ENCODE measurements at regions not wholly inside any gene's neighbourhood (a gene's known extent, or its start where the extent isn't known, plus 50 kb on each side); places are given as distances from the start of the nearest gene placed in this dataset.

DNA sequence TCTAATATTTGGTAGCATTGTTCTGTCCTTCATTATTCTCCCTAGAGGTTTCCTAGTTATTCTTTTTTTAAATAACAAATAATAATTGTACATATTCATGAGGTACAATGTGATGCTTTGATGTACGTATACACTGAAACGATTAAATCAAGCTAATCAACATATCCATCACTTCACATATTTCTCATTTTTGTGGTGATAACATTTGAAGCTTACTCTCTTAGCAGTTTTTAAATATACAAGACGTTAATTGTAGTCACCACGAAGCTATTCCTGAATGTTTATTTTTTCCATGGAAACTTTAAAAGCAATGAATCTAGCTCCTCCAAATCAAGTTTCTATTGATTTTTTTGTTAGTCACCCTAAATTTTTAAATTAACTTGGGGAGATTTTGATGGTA lies 81.1 kb upstream of the PRNP start:
- Histone ChIP-seq H2AFZ (ENCODE audit: low read depth, low read length, severe bottlenecking) (no peak overlapping the region), H3F3A (ENCODE audit: insufficient read depth) (no peaks in the 10 kb centered on the region), H3K4me3 (ENCODE audit: insufficient read depth, low read length, poor library complexity, severe bottlenecking) (no peak overlapping the region), H3K9me2 (replicated peaks; ENCODE audit: insufficient read depth, low read length) (no peaks in the 10 kb centered on the region), H4K20me1 (ENCODE audit: low read depth, low read length) (no peaks in the 10 kb centered on the region), H3K4me2 (ENCODE audit: low read depth, low read length, poor library complexity, severe bottlenecking) (no peak overlapping the region), H3K27ac (ENCODE audit: low read depth, low read length) (no peak overlapping the region), H3K79me2 (ENCODE audit: insufficient read depth, low read length) (no peaks in the 10 kb centered on the region), H3K9ac (ENCODE audit: low read length) (no peak overlapping the region), H3K9me3 (ENCODE audit: insufficient read depth, low read length) (no peaks in the 10 kb centered on the region), H3K27me3 (ENCODE audit: low read length) (no peaks in the 10 kb centered on the region), H3K36me3 (ENCODE audit: low read length) (no peaks in the 10 kb centered on the region)
- TF ChIP-seq, protein P1, sequence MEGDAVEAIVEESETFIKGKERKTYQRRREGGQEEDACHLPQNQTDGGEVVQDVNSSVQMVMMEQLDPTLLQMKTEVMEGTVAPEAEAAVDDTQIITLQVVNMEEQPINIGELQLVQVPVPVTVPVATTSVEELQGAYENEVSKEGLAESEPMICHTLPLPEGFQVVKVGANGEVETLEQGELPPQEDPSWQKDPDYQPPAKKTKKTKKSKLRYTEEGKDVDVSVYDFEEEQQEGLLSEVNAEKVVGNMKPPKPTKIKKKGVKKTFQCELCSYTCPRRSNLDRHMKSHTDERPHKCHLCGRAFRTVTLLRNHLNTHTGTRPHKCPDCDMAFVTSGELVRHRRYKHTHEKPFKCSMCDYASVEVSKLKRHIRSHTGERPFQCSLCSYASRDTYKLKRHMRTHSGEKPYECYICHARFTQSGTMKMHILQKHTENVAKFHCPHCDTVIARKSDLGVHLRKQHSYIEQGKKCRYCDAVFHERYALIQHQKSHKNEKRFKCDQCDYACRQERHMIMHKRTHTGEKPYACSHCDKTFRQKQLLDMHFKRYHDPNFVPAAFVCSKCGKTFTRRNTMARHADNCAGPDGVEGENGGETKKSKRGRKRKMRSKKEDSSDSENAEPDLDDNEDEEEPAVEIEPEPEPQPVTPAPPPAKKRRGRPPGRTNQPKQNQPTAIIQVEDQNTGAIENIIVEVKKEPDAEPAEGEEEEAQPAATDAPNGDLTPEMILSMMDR (IDR thresholded peaks at IDR 0.05; ENCODE audit: insufficient read depth, low read length, poor library complexity, severe bottlenecking) = no peak
- TF ChIP-seq EZH2phosphoT487 (conservative IDR thresholded peaks at IDR 0.05; ENCODE audit: low read length) = no peak

DNA sequence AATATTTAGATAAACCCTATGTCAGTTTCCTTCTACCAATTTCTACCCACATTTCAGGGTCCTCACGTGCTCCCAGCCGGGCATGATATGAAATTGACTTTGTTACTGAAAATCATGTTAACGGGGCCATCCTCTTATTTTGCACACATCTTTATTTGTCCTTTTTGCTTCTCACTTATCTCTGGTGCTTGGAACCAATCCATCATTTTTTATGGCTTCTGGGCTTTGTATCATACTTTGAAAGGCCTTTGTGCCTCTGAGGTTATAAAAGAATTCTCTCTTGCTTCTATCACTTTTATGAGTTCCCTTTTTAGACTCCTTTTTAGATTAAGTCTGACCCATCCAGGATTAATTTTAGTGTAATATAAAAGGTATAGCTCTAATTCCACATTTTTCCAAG lies 81.7 kb upstream of the PRNP start:
- Histone ChIP-seq H3K27ac (ENCODE audit: low read depth, low read length) (no peak overlapping the region), H4K20me1 (ENCODE audit: low read depth, low read length) (no peaks in the 10 kb centered on the region), H2AFZ (ENCODE audit: low read depth, low read length, severe bottlenecking) (no peak overlapping the region), H3K9me2 (replicated peaks; ENCODE audit: insufficient read depth, low read length) (no peaks in the 10 kb centered on the region), H3K27me3 (ENCODE audit: low read length) (no peaks in the 10 kb centered on the region), H3K36me3 (ENCODE audit: low read length) (no peaks in the 10 kb centered on the region), H3K79me2 (ENCODE audit: insufficient read depth, low read length) (no peaks in the 10 kb centered on the region), H3K9me3 (ENCODE audit: insufficient read depth, low read length) (no peaks in the 10 kb centered on the region), H3K4me2 (ENCODE audit: low read depth, low read length, poor library complexity, severe bottlenecking) (no peak overlapping the region), H3K4me3 (ENCODE audit: insufficient read depth, low read length, poor library complexity, severe bottlenecking) (no peak overlapping the region), H3F3A (ENCODE audit: insufficient read depth) (no peaks in the 10 kb centered on the region), H3K9ac (ENCODE audit: low read length) (no peak overlapping the region)
- TF ChIP-seq, protein P1 (IDR thresholded peaks at IDR 0.05; ENCODE audit: insufficient read depth, low read length, poor library complexity, severe bottlenecking) = no peak
- TF ChIP-seq EZH2phosphoT487 (conservative IDR thresholded peaks at IDR 0.05; ENCODE audit: low read length) = no peak

DNA sequence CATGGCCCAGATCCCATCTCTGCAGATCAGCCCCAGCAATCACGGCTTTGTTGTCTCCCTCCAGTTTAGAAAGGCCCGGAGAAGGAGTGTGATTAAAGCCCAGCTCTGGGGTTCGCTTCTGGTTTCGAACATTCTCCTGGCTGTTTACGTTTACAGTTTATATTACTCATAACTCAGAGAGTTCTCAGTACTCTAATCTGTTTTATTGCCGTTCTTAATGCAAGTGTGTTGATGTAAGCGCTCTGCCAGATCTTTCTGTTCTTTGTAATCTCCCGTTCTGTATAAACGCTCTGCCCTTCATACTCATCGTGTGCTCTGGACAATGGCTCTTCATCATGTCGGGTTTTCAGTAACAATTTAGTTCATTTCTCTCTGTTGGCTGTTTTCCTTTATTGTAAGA lies 82.5 kb upstream of the PRNP start:
- Histone ChIP-seq H3K9me3 (ENCODE audit: insufficient read depth, low read length) (no peaks in the 10 kb centered on the region), H3F3A (ENCODE audit: insufficient read depth) (no peaks in the 10 kb centered on the region), H3K79me2 (ENCODE audit: insufficient read depth, low read length) (no peaks in the 10 kb centered on the region), H3K27me3 (ENCODE audit: low read length) (no peaks in the 10 kb centered on the region), H3K27ac (ENCODE audit: low read depth, low read length) (no peak overlapping the region), H3K9me2 (replicated peaks; ENCODE audit: insufficient read depth, low read length) (no peaks in the 10 kb centered on the region), H3K4me3 (ENCODE audit: insufficient read depth, low read length, poor library complexity, severe bottlenecking) (no peak overlapping the region), H2AFZ (ENCODE audit: low read depth, low read length, severe bottlenecking) (no peak overlapping the region), H3K9ac (ENCODE audit: low read length) (no peak overlapping the region), H3K36me3 (ENCODE audit: low read length) (no peaks in the 10 kb centered on the region), H3K4me2 (ENCODE audit: low read depth, low read length, poor library complexity, severe bottlenecking) (no peak overlapping the region), H4K20me1 (ENCODE audit: low read depth, low read length) (no peaks in the 10 kb centered on the region)
- TF ChIP-seq, protein P1 (IDR thresholded peaks at IDR 0.05; ENCODE audit: insufficient read depth, low read length, poor library complexity, severe bottlenecking) = no peak
- TF ChIP-seq EZH2phosphoT487 (conservative IDR thresholded peaks at IDR 0.05; ENCODE audit: low read length) = no peak

DNA sequence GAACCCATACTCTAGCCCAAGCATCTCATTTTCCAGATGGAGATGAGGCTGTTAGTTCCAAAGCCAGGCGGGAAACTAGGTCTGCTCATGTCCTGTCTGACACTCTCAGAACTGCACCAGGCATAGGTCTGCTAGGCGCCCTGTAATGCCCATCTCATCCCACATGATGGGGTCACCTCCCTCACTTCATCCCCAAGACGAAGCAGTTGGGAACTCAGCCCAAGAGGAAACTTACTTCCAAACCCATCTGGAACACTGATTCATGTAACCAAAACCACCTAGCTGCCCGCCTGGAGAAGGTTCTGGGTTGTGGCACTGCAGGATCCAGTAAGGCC lies 84.0 kb upstream of the PRNP start:
- no peaks in the 10 kb centered on the region for H3K36me3 ChIP-seq (ENCODE audit: low read length)
- no peaks in the 10 kb centered on the region for H3K27me3 ChIP-seq (ENCODE audit: low read length)
- H3K27ac ChIP-seq (ENCODE audit: low read depth, low read length) = no peak overlapping the region
- H3K9ac ChIP-seq (ENCODE audit: low read length) = no peak overlapping the region
- H3K9me2 ChIP-seq (replicated peaks; ENCODE audit: insufficient read depth, low read length) = no peaks in the 10 kb centered on the region
- no peaks in the 10 kb centered on the region for H3K79me2 ChIP-seq (ENCODE audit: insufficient read depth, low read length)
- no peaks in the 10 kb centered on the region for H3K9me3 ChIP-seq (ENCODE audit: insufficient read depth, low read length)
- H2AFZ ChIP-seq (ENCODE audit: low read depth, low read length, severe bottlenecking) = no peak overlapping the region
- TF ChIP-seq, protein P1 (IDR thresholded peaks at IDR 0.05; ENCODE audit: insufficient read depth, low read length, poor library complexity, severe bottlenecking) = no peak
- TF ChIP-seq EZH2phosphoT487 (conservative IDR thresholded peaks at IDR 0.05; ENCODE audit: low read length) = no peak
- H3F3A ChIP-seq (ENCODE audit: insufficient read depth) = no peaks in the 10 kb centered on the region
- H4K20me1 ChIP-seq (ENCODE audit: low read depth, low read length) = no peaks in the 10 kb centered on the region
- no peak overlapping the region for H3K4me2 ChIP-seq (ENCODE audit: low read depth, low read length, poor library complexity, severe bottlenecking)
- H3K4me3 ChIP-seq (ENCODE audit: insufficient read depth, low read length, poor library complexity, severe bottlenecking) = no peak overlapping the region

Data from SU-DHL-6 (cell line).